Naive thymus-derived CD4-positive, alpha-beta T cell (primary cell): ENCODE measurements at regions not wholly inside any gene's neighbourhood (a gene's known extent, or its start where the extent isn't known, plus 50 kb on each side); places are given as distances from the start of the nearest gene placed in this dataset.

Experiments
- ATAC-seq: fragments of 150-1000 bp; cut with Tn5 transposase; 2 replicates; pipeline ENCODE4 v1.10.0; 2021; ENCODE audit warnings: mild to moderate bottlenecking, moderate library complexity
- CTCF ChIA-PET: fragments of 350-600 bp; sonication (Branson Sonifier 250); formaldehyde crosslinking; loops from one replicate; lab custom pipeline; 2021; ENCODE audit warnings: antibody characterized with exemption; lab: Charles Lee
- POLR2A ChIA-PET: fragments of 350-600 bp; sonication (Branson Sonifier 250); formaldehyde crosslinking; loops from one replicate; lab custom pipeline; 2021; ENCODE audit warnings: antibody characterized with exemption, inconsistent platforms; lab: Charles Lee
- DNase-seq, 9 donors: peaks; one replicate each; pipeline versions ENCODE4 v3.0.0 to v3.0.0-alpha.2; 2020 to 2022; ENCODE audit warnings: mixed read lengths in 1 of 9
- H3K27ac ChIP-seq: one replicate; pipeline ENCODE4 v1.7.0; 2013; ENCODE audit warnings: mild to moderate bottlenecking, low read depth, low read length, moderate library complexity
- H3K27me3 ChIP-seq, 2 donors: one replicate each; pipeline ENCODE4 v1.7.0; 2013; ENCODE audit warnings: low read length in 2 of 2, mild to moderate bottlenecking in 2 of 2, moderate library complexity in 2 of 2; ENCODE audit not compliant: control insufficient read depth in 2 of 2, insufficient read depth in 2 of 2
- H3K36me3 ChIP-seq, 3 experiments: 1 replicate in 2 of 3; 2 replicates in 1 of 3; pipeline ENCODE4 v1.7.0; 2013; ENCODE audit warnings: low read length in 3 of 3, mild to moderate bottlenecking in 3 of 3, moderate library complexity in 1 of 3; ENCODE audit not compliant: insufficient read depth in 3 of 3, control insufficient read depth in 2 of 3
- H3K4me1 ChIP-seq, 2 donors: one replicate each; pipeline ENCODE4 v1.7.0; 2013; ENCODE audit warnings: low read length in 2 of 2, mild to moderate bottlenecking in 2 of 2, moderate library complexity in 1 of 2; ENCODE audit not compliant: control insufficient read depth in 2 of 2, insufficient read depth in 2 of 2
- H3K4me3 ChIP-seq: 2 replicates; pipeline ENCODE4 v1.7.0; 2013; ENCODE audit warnings: mild to moderate bottlenecking, low read length
- H3K9me3 ChIP-seq, 3 experiments: 1 replicate in 2 of 3; 2 replicates in 1 of 3; pipeline ENCODE4 v1.7.0; 2013; ENCODE audit warnings: low read length in 3 of 3; ENCODE audit not compliant: control insufficient read depth in 2 of 3
- H3K27ac Mint-ChIP-seq, 9 donors: one replicate each; pipeline ENCODE4 v1.8.0; 2020 to 2022; ENCODE audit warnings: mixed read lengths in 9 of 9, mild to moderate bottlenecking in 8 of 9, moderate library complexity in 5 of 9, inconsistent platforms in 2 of 9
- H3K27me3 Mint-ChIP-seq, 5 donors: one replicate each; pipeline ENCODE4 v1.8.0; 2021 to 2022; ENCODE audit warnings: mixed read lengths in 5 of 5, mild to moderate bottlenecking in 1 of 5
- H3K36me3 Mint-ChIP-seq, 5 donors: one replicate each; pipeline ENCODE4 v1.8.0; 2020 to 2022; ENCODE audit warnings: mixed read lengths in 5 of 5, mild to moderate bottlenecking in 3 of 5, inconsistent platforms in 1 of 5
- H3K4me1 Mint-ChIP-seq, 7 donors: one replicate each; pipeline ENCODE4 v1.8.0; 2020 to 2022; ENCODE audit warnings: mixed read lengths in 7 of 7, mild to moderate bottlenecking in 3 of 7, inconsistent platforms in 1 of 7
- H3K4me3 Mint-ChIP-seq, 10 donors: one replicate each; pipeline ENCODE4 v1.8.0; 2020 to 2022; ENCODE audit warnings: mild to moderate bottlenecking in 10 of 10, mixed read lengths in 10 of 10, moderate library complexity in 6 of 10, inconsistent platforms in 2 of 10
- H3K9me3 Mint-ChIP-seq, 11 donors: one replicate each; pipeline ENCODE4 v1.8.0; 2020 to 2022; ENCODE audit warnings: mixed read lengths in 11 of 11, mild to moderate bottlenecking in 4 of 11, inconsistent platforms in 1 of 11, moderate library complexity in 1 of 11
- intact Hi-C, 2 donors: fragments of 100-400 bp; cut with micrococcal nuclease; formaldehyde crosslinking; loops; one replicate each; pipeline ENCODE4 v1.15.1; 2023

DNA sequence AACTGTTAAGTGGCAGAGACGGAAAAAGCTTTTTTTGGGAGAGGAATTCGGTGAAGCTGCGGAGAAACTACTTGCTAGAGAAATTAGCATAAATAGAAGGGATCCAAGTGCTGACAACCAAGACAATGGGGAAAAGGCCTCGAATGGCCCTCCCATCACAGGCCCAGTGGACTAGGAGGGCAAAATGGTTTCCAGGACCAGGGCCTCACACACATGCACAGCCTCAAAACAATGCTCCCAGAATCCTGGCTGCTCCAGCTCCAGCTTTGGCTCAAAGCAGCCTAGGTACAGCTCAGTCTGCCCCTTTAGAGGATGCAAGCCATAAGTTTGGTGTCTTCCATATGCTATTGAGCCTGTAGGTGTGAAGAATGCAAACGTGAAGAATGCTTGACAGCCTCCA, 388.2 kb downstream of the OTOL1 start:
- no peak overlapping the region for H3K27ac Mint-ChIP-seq
- H3K27me3 Mint-ChIP-seq, result no peaks in the 10 kb centered on the region
- H3K4me1 Mint-ChIP-seq, result no peaks in the 10 kb centered on the region
- Histone ChIP-seq H3K4me1 (no peaks in the 10 kb centered on the region), H3K36me3 (no peaks in the 10 kb centered on the region), H3K9me3 (peaks cover 0 to 5% (median 0%) of the 10 kb centered on the region in 3 experiments), H3K27me3 (no peaks in the 10 kb centered on the region), H3K4me3 (no peak overlapping the region), H3K27ac (no peak overlapping the region)
- DNase-seq (no peak), ATAC-seq (no peak)
- intact Hi-C loops, result no loop called here
- peaks cover 0 to 4% (median 0%) of the 10 kb centered on the region in 5 donors for H3K36me3 Mint-ChIP-seq
- H3K9me3 Mint-ChIP-seq, result peaks cover 2 to 37% (median 13%) of the 10 kb centered on the region in 11 donors
- ChIA-PET POLR2A (no interaction called here), CTCF (no interaction called here)
- H3K4me3 Mint-ChIP-seq, result no peak overlapping the region

DNA sequence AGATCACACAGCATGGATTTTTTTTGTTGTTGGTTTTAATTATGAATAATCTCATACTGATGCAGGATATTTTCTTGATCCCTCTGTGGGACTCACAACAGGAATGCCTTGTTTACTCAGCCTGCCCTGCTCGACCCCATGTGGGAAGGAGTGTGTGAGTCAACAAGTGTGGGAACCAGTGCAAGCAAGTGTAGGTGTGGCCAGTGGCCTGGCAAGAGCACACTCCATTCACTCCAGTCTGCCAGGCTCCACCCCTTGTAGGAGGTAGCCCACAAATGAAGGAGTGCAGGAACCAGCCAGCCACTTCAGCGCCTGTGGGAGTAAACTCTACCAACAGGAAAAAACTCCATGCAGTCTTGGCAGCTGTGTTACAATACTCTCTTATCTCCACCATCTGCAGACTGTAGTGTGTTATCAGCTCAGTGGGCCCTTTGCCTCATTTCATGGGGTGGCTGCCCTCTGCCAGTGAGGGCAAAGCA, 393.6 kb downstream of the OTOL1 start:
- CTCF ChIA-PET, result no interaction called here
- no peak overlapping the region for H3K4me3 Mint-ChIP-seq
- intact Hi-C loops, result no loop called here
- H3K36me3 ChIP-seq, result no peaks in the 10 kb centered on the region
- ATAC-seq, result no peak
- no peaks in the 10 kb centered on the region for H3K27me3 Mint-ChIP-seq
- no peak overlapping the region for H3K4me3 ChIP-seq
- no peak for DNase-seq
- peaks cover 0 to under 1% (median 0%) of the 10 kb centered on the region in 3 experiments for H3K9me3 ChIP-seq
- no peak overlapping the region for H3K27ac Mint-ChIP-seq
- H3K27me3 ChIP-seq, result no peaks in the 10 kb centered on the region
- no peaks in the 10 kb centered on the region for H3K4me1 Mint-ChIP-seq
- POLR2A ChIA-PET, result no interaction called here
- no peak overlapping the region for H3K27ac ChIP-seq
- peaks cover 0 to 25% (median 6%) of the 10 kb centered on the region in 11 donors for H3K9me3 Mint-ChIP-seq
- H3K36me3 Mint-ChIP-seq, result peaks cover 0 to 4% (median 0%) of the 10 kb centered on the region in 5 donors
- no peaks in the 10 kb centered on the region for H3K4me1 ChIP-seq

GRCh38 chr3:161893972-161894371, 397.4 kb downstream of the OTOL1 start:
- ATAC-seq (no peak), DNase-seq (no peak)
- intact Hi-C loops, result no loop called here
- Histone ChIP-seq H3K27ac (no peak overlapping the region), H3K4me1 (no peaks in the 10 kb centered on the region), H3K9me3 (no peaks in the 10 kb centered on the region), H3K36me3 (no peaks in the 10 kb centered on the region), H3K4me3 (no peak overlapping the region), H3K27me3 (no peaks in the 10 kb centered on the region)
- ChIA-PET POLR2A (no interaction called here), CTCF (no interaction called here)
- no peaks in the 10 kb centered on the region for H3K36me3 Mint-ChIP-seq
- H3K27ac Mint-ChIP-seq, result no peak overlapping the region
- H3K4me3 Mint-ChIP-seq, result no peak overlapping the region
- H3K4me1 Mint-ChIP-seq, result no peaks in the 10 kb centered on the region
- H3K9me3 Mint-ChIP-seq, result peaks cover 0 to 17% (median 5%) of the 10 kb centered on the region in 11 donors
- no peaks in the 10 kb centered on the region for H3K27me3 Mint-ChIP-seq

GRCh38 chr3:161894657-161895056, 398.0 kb downstream of the OTOL1 start:
- H3K27me3 ChIP-seq, result no peaks in the 10 kb centered on the region
- H3K4me1 ChIP-seq, result no peaks in the 10 kb centered on the region
- ATAC-seq, result no peak
- H3K9me3 ChIP-seq, result no peaks in the 10 kb centered on the region
- no peak for DNase-seq
- no peaks in the 10 kb centered on the region for H3K4me1 Mint-ChIP-seq
- intact Hi-C loops, result no loop called here
- H3K36me3 Mint-ChIP-seq, result no peaks in the 10 kb centered on the region
- H3K4me3 Mint-ChIP-seq, result no peak overlapping the region
- H3K27me3 Mint-ChIP-seq, result no peaks in the 10 kb centered on the region
- H3K27ac ChIP-seq, result no peak overlapping the region
- no peak overlapping the region for H3K4me3 ChIP-seq
- ChIA-PET CTCF (no interaction called here), POLR2A (no interaction called here)
- peaks cover 0 to 17% (median 5%) of the 10 kb centered on the region in 11 donors for H3K9me3 Mint-ChIP-seq
- no peak overlapping the region for H3K27ac Mint-ChIP-seq
- H3K36me3 ChIP-seq, result no peaks in the 10 kb centered on the region

GRCh38 chr3:161905520-161906132, 409.0 kb downstream of the OTOL1 start:
- Histone ChIP-seq H3K4me3 (no peak overlapping the region), H3K36me3 (no peaks in the 10 kb centered on the region), H3K27me3 (no peaks in the 10 kb centered on the region), H3K27ac (no peak overlapping the region), H3K4me1 (no peaks in the 10 kb centered on the region), H3K9me3 (no peaks in the 10 kb centered on the region)
- ChIA-PET CTCF (no interaction called here), POLR2A (no interaction called here)
- Mint-ChIP-seq H3K36me3 (no peaks in the 10 kb centered on the region), H3K4me3 (no peak overlapping the region), H3K27me3 (no peaks in the 10 kb centered on the region), H3K9me3 (peaks cover 0 to 3% (median 0%) of the 10 kb centered on the region in 11 donors), H3K27ac (no peak overlapping the region), H3K4me1 (no peaks in the 10 kb centered on the region)
- intact Hi-C loops, result no loop called here
- no peak for ATAC-seq
- DNase-seq, result no peak

GRCh38 chr3:161913786-161914389, 417.3 kb downstream of the OTOL1 start:
- peaks cover 0 to 6% (median 0%) of the 10 kb centered on the region in 11 donors for H3K9me3 Mint-ChIP-seq

More at GRCh38 chr3:161913786-161914389, 417.3 kb downstream of the OTOL1 start:
- ChIA-PET POLR2A (no interaction called here), CTCF (no interaction called here)
- H3K9me3 ChIP-seq, result no peaks in the 10 kb centered on the region
- H3K4me3 ChIP-seq, result no peak overlapping the region
- Mint-ChIP-seq H3K4me3 (no peak overlapping the region), H3K27me3 (no peaks in the 10 kb centered on the region), H3K4me1 (no peaks in the 10 kb centered on the region), H3K27ac (no peak overlapping the region), H3K36me3 (no peaks in the 10 kb centered on the region)
- no peaks in the 10 kb centered on the region for H3K27me3 ChIP-seq
- ATAC-seq, result no peak
- intact Hi-C loops, result no loop called here
- no peak for DNase-seq
- H3K4me1 ChIP-seq, result no peaks in the 10 kb centered on the region
- no peak overlapping the region for H3K27ac ChIP-seq
- no peaks in the 10 kb centered on the region for H3K36me3 ChIP-seq
